22Rv1 (cell line): ENCODE measurements at regions not wholly inside any gene's neighbourhood (a gene's known extent, or its start where the extent isn't known, plus 50 kb on each side); places are given as distances from the start of the nearest gene placed in this dataset.

Source experiments
- CTCF ChIP-seq: fragments of 450-650 bp; IDR thresholded peaks from 2 replicates; pipeline ENCODE4 v1.5.1; 2017; ENCODE audit warnings: mild to moderate bottlenecking
- ZFX ChIP-seq: fragments of 450-650 bp; IDR thresholded peaks from 2 replicates; pipeline ENCODE4 v1.6.1; 2017; ENCODE audit warnings: antibody characterized with exemption, borderline replicate concordance

- TF ChIP-seq CTCF (no peak), ZFX (no peak)
Measured at GRCh38 chr5:74530326-74531050, 110.0 kb downstream of the ENC1 start.
